ENCODE measurements at regions not wholly inside any gene's neighbourhood (a gene's known extent, or its start where the extent isn't known, plus 50 kb on each side); places are given as distances from the start of the nearest gene placed in this dataset.
A peak's percentile ranks its signal among the peaks of the same experiment; 100 is the strongest.

DNA sequence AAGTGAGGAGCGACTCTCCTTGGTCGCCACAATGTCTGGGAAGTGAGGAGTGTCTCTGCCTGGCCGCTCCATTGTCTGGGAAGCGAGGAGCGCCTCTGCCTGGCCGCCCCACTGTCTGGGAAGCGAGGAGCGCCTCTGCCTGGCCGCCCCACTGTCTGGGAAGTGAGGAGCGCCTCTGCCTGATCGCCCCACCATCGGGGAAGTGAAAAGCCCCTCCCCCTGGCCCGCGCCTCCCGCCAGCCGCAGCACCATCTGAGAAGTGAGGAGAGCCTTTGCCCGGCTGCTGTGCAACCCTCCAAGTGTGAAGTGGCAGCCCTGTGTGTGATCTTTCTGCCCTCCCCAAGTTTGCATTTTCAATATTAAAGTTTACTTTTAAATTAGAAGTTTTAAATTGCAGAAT is 95.0 kb upstream of the PPP2R5A start:
- DNase-seq: no peak

GRCh38 chr1:212192261-212192998 is 92.8 kb upstream of the PPP2R5A start:
- DNase-seq: no peak

DNA sequence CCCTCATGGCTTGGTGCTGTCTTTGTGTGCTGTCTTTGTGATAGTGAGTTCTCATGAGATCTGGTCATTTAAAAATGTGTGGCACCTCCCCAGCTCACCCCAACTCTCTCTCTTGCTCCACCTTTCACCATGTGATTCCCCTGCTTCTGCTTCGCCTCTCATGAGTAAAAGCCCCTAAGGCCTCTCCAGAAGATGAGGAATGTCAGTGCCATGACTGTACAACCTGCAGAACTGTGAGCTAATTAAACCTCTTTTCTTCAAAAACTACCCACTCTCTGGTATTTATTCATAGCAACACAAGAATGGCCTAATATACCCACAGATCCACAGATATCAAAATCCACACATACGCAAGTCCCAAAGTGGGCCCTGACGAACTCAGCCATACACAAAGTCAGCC is 88.9 kb upstream of the PPP2R5A start:
- no peak for DNase-seq

- no peak for DNase-seq
Observed at GRCh38 chr1:212201461-212201860, 83.7 kb upstream of the PPP2R5A start.

- DNase-seq: no peak
Observed at GRCh38 chr1:212203630-212204029, 81.6 kb upstream of the PPP2R5A start.

DNA sequence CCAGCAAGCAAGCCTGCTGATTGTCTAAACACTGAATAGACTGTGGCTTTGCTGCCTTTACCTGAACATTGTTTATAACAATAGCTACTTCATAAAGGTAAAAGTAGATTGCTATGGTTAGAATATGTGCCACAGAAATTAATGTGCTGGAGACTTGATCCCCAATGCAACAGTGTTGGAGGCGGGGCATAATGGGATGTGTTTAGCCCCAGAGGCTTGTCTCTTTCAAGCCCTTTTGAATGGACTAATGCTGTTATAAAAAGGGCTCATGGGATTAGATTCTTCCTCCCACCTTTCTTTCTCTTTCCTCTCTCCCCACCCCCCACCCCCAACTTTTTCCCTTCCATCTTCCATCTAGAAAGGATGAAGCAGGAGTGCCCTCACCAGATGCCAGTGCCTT is 80.2 kb upstream of the PPP2R5A start:
- DNase-seq: no peak

DNA sequence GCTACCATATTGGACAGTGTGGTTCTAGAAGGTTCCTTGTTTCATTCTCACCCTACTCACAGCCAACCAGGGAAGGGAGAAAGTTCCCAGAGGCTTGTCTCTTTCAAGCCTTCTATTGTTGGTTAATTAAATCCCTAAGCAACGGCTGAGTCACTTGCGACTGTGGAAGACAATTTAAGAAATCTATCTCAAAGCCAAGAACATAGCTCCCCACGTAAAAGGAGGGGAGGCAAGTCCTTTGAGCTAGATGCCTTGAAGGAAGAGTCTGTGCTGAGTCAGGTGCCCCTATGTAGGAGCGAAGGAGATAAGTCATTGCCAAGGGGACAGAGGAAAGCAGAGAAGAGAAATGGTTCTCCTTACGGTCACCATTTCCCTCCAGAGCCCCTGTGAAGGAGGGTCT is 79.4 kb upstream of the PPP2R5A start:
- DNase-seq: no peak

- no peak for DNase-seq
Observed at GRCh38 chr1:212207118-212207517, 78.1 kb upstream of the PPP2R5A start.

- no peak for DNase-seq
Observed at GRCh38 chr1:212207822-212208520, 77.2 kb upstream of the PPP2R5A start.

GRCh38 chr1:212208978-212209644 is 76.1 kb upstream of the PPP2R5A start:
- no peak for DNase-seq

GRCh38 chr1:212211371-212211770 is 73.8 kb upstream of the PPP2R5A start:
- no peak for DNase-seq

DNA sequence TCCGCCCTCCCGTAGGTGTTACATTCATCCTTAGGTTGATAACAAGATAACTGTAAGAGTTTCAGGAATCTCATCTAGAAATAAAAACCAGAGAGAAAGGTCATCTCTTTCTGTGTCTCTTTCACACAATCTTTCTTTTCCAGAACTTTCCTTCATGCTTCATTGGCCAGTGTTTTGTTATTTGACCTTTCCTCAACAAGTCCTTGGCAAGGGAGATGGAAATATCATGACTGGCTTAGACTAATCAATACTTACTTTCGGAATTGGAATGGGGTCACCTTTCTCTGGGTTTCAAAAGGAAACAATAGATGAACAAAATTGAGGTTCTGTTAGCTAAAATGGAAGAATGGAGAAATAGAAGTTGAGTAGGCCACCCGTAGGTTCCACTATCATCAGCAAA is 72.9 kb upstream of the PPP2R5A start:
- DNase-seq: no peak

- no peak for DNase-seq
Observed at GRCh38 chr1:212212906-212213305, 72.3 kb upstream of the PPP2R5A start.

DNA sequence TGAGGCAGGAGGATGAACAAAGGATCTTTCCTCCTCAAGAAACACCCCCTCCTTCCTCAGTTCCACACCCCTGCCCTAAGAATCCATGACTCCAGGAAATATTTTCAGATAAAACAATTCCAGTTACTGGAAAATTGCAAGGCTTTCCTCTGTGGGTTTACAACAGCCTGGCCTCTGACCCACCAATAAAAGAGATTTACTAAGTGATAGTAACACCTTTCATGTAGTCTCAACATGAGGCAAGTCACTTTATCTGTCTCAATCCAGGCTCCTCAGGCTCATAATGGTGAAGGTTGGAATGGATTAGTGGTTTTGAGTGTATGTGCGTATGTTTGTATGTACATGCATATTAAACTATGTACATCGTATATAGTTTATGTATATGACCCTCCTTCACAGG is 71.4 kb upstream of the PPP2R5A start:
- no peak for DNase-seq

DNA sequence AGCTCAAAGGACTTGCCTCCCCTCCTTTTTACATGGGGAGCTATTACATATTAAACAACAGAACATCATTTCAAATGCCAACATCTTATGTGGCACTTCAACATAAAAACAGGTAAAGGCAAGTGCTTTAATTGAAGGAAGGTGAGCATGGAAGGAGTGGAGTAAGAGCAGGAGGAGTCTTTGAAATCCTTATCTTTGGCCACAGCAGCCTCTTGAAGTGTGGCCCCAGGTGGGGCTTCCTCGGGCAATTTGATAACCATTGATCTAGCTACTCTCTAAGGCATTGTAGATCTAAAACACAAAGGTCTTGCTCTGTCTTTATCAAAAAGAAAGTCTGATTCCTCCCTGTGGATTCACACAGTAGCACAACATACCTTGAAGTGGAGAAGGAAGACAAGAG is 70.9 kb upstream of the PPP2R5A start:
- no peak for DNase-seq

DNA sequence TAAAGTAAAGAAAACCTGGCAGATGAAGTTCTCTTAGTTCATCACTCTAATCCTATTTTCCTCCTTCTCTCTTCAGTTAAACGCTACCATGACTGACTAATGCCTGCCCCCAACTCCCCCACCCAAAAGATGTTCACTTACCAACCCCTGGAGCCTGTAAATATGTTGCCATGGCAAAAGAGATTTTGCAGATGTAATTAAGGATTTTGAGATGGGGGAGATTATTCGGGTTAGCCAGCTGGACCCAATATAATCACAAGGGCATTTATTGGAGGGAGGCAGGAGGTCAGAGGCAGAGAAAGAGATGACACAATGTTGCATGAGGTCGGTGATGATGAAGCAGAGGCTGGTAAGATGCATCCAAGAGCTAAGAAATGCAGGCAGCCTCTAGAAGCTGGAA is 69.3 kb upstream of the PPP2R5A start:
- DNase-seq: no peak

DNA sequence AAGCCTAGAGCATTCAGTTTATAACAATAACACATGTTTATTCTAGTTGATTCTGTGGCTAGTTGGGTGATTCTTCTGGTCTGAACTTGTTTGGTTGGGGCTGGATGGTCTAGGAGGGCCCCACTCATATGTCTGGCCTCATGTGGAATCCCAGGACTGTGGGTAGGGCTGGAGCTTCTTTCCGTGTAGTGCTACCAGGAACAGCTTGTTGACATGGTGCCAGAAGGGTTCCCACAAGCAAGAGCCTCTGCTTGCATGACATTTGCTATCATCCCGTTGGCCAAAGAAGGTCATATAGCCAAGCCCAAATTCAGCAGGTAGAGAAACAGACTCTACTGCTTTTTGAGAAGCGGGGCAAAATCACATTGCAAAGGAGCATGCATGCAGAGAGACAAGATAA is 67.6 kb upstream of the PPP2R5A start:
- no peak for DNase-seq

DNA sequence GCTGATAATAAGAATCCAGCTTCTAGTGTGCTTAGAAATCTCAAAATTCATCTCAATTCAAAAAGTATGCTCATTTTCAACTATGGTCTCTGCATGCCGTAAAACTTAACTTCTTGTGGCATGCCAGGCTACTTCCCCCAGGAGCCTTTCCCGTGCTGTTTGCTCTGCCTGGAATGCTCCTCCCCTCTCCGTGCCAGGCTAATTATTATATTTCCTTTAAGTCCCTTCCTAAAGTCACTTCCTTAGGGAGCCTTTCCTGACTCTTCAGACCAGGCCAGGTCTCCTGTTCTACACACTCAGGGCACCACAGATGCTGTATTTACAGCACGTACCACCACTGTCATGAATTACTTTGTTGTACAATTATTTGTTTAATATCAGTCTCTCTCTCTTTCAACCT is 67.1 kb upstream of the PPP2R5A start:
- no peak for DNase-seq

GRCh38 chr1:212218911-212219310 is 66.3 kb upstream of the PPP2R5A start:
- no peak for DNase-seq

- no peak for DNase-seq
Observed at GRCh38 chr1:212219679-212220463, 65.3 kb upstream of the PPP2R5A start.

DNA sequence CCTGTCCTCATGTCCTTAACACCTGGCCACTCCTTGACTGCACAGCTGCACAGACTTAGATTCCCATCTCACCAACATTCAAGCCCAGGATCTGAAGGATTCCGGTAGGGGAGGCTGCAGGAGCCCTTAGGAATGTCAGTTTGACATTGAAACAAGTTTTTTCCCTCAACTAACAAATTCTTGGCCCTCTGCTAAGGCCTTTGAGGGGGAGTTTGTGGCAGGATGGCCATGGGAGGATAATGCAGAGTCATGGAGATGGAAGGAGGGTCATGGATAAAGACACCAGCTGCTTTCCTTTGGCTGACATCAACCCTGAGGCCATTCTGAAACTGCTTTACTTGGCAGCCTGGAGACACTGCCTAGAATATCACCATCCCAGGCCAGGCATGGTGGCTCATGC is 63.4 kb upstream of the PPP2R5A start:
- DNase-seq: no peak

DNA sequence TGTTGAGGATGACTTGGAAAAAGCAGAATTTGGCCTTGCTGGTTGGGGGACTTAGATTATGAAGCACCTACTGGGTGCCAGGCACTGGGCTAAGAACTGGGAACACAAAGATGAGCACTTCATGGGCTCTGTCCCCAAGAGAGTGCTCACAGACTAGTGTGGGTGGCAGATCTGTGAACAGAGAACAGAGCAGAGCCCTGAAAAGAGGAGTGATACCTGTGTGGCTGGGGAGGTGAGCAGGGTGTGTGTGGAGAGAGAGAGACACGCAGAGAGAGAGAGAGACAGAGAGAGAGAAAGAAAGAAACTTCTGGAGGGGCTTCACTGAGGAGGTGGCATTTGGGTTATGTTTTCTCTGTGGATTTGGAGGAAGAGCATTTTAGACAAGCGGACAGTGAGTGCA is 61.1 kb upstream of the PPP2R5A start:
- no peak for DNase-seq

- peak; percentile 4 for DNase-seq
Observed at GRCh38 chr1:212225416-212225815, 59.8 kb upstream of the PPP2R5A start.

Measured in effector CD4-positive, alpha-beta T cell (primary cell).